ENCODE measurements at regions not wholly inside any gene's neighbourhood (a gene's known extent, or its start where the extent isn't known, plus 50 kb on each side); places are given as distances from the start of the nearest gene placed in this dataset.

DNA sequence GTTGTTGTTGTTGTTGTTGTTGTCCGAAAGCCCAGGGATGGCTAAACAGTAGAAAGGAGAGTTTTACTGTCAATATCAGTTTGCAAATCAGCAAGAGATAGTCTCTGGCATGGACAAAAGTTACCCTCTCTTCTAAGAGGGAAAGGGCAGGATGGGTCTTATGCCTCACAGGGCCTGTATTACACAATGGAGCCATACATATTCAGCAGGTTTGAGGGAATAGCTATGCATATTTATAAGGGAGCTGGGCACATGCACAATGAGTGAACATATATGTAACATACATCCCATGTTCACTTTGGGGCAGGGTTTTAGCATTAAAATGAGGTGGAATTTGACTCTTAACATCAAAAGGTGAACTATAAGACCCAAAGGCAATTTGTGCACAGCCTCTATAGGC, 84.4 kb upstream of the PGBD5 start:
- TF ChIP-seq POLR2AphosphoS5 (IDR thresholded peaks at IDR 0.05; ENCODE audit: low read depth, low read length), result no peak
- TF ChIP-seq, protein P1, sequence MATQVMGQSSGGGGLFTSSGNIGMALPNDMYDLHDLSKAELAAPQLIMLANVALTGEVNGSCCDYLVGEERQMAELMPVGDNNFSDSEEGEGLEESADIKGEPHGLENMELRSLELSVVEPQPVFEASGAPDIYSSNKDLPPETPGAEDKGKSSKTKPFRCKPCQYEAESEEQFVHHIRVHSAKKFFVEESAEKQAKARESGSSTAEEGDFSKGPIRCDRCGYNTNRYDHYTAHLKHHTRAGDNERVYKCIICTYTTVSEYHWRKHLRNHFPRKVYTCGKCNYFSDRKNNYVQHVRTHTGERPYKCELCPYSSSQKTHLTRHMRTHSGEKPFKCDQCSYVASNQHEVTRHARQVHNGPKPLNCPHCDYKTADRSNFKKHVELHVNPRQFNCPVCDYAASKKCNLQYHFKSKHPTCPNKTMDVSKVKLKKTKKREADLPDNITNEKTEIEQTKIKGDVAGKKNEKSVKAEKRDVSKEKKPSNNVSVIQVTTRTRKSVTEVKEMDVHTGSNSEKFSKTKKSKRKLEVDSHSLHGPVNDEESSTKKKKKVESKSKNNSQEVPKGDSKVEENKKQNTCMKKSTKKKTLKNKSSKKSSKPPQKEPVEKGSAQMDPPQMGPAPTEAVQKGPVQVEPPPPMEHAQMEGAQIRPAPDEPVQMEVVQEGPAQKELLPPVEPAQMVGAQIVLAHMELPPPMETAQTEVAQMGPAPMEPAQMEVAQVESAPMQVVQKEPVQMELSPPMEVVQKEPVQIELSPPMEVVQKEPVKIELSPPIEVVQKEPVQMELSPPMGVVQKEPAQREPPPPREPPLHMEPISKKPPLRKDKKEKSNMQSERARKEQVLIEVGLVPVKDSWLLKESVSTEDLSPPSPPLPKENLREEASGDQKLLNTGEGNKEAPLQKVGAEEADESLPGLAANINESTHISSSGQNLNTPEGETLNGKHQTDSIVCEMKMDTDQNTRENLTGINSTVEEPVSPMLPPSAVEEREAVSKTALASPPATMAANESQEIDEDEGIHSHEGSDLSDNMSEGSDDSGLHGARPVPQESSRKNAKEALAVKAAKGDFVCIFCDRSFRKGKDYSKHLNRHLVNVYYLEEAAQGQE (IDR thresholded peaks at IDR 0.05; ENCODE audit: insufficient read depth in 1 of 2, low read depth in 2 of 2, low read length in 2 of 2), result no peak
- TF ChIP-seq SIN3A (IDR thresholded peaks at IDR 0.05; ENCODE audit: borderline replicate concordance, insufficient read depth, low read length), result no peak
